ENCODE measurements at regions not wholly inside any gene's neighbourhood (a gene's known extent, or its start where the extent isn't known, plus 50 kb on each side); places are given as distances from the start of the nearest gene placed in this dataset.

DNA sequence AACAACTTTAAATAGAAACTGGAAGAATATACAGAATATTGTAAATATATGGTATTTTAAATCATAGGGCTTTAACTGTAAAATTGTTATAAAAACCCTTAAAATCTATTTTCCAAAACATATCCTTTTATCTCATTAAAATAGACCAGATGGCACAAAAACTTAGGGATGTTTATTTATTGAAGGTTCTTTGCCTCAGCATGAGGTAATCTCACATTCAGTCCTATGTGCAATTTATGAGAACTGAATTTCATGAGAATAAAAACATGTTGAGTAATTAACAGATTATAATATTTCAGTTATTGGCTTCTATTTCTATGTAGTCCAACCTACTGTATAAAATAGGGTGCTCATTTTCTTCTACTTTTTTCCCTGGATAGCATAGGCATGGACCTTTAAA lies 329.2 kb upstream of the PRR16 start:
- intact Hi-C loops (cut with DNase I) = no loop called here

GRCh38 chr5:120137582-120137981 lies 326.5 kb upstream of the PRR16 start:
- H3K4me1 ChIP-seq = no peaks in the 10 kb centered on the region
- no peak for DNase-seq
- TF ChIP-seq, protein P1, sequence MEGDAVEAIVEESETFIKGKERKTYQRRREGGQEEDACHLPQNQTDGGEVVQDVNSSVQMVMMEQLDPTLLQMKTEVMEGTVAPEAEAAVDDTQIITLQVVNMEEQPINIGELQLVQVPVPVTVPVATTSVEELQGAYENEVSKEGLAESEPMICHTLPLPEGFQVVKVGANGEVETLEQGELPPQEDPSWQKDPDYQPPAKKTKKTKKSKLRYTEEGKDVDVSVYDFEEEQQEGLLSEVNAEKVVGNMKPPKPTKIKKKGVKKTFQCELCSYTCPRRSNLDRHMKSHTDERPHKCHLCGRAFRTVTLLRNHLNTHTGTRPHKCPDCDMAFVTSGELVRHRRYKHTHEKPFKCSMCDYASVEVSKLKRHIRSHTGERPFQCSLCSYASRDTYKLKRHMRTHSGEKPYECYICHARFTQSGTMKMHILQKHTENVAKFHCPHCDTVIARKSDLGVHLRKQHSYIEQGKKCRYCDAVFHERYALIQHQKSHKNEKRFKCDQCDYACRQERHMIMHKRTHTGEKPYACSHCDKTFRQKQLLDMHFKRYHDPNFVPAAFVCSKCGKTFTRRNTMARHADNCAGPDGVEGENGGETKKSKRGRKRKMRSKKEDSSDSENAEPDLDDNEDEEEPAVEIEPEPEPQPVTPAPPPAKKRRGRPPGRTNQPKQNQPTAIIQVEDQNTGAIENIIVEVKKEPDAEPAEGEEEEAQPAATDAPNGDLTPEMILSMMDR (IDR thresholded peaks at IDR 0.05) = no peak
- no peak for TF ChIP-seq EP300 (IDR thresholded peaks at IDR 0.05)
- TF ChIP-seq POLR2A (IDR thresholded peaks at IDR 0.05) = no peak
- TF ChIP-seq POLR2AphosphoS5 (IDR thresholded peaks at IDR 0.05) = no peak
- H3K27me3 ChIP-seq = no peaks in the 10 kb centered on the region
- no peaks in the 10 kb centered on the region for H3K36me3 ChIP-seq
- no peak overlapping the region for H3K27ac ChIP-seq
- H3K4me3 ChIP-seq = no peak overlapping the region
- intact Hi-C loops (cut with DNase I) = no loop called here
- H3K9me3 ChIP-seq = no peaks in the 10 kb centered on the region
- WGBS, 2 donors = 79 to 87% methylated on average over 2 of the region's 2 CpGs

More for the DNA sequence above, 329.2 kb upstream of the PRR16 start:
- Histone ChIP-seq H3K36me3 (no peaks in the 10 kb centered on the region), H3K27me3 (no peaks in the 10 kb centered on the region), H3K27ac (no peak overlapping the region), H3K4me1 (no peaks in the 10 kb centered on the region), H3K9me3 (no peaks in the 10 kb centered on the region), H3K4me3 (no peak overlapping the region)
- DNase-seq = no peak
- TF ChIP-seq POLR2A (IDR thresholded peaks at IDR 0.05) = no peak
- TF ChIP-seq, protein P1 (IDR thresholded peaks at IDR 0.05) = no peak
- no peak for TF ChIP-seq EP300 (IDR thresholded peaks at IDR 0.05)
- no peak for TF ChIP-seq POLR2AphosphoS5 (IDR thresholded peaks at IDR 0.05)

- H3K27ac ChIP-seq = peak overlapping the region; percentile 12 to 55 (median 46)
- H3K27me3 ChIP-seq = no peaks in the 10 kb centered on the region
- no peaks in the 10 kb centered on the region for H3K36me3 ChIP-seq
- no peaks in the 10 kb centered on the region for H3K9me3 ChIP-seq
- no peak overlapping the region for H3K4me3 ChIP-seq
- WGBS, 2 donors = 55 to 58% methylated on average over 2 of the region's 2 CpGs
- DNase-seq = no peak
- intact Hi-C loops (cut with DNase I) = no loop called here
- TF ChIP-seq POLR2AphosphoS5 (IDR thresholded peaks at IDR 0.05) (peak; percentile 72 to 88 (median 83)), EP300 (IDR thresholded peaks at IDR 0.05) (peak in 3 of 4 donors; percentile 33 to 79 (median 78))
- TF ChIP-seq, protein P1 (IDR thresholded peaks at IDR 0.05) = no peak
- H3K4me1 ChIP-seq = no peaks in the 10 kb centered on the region
Measured at GRCh38 chr5:120139039-120139438, 325.1 kb upstream of the PRR16 start.

- H3K27ac ChIP-seq = peak overlapping the region in 3 of 4 donors; percentile 42 to 55 (median 51)
- intact Hi-C loops (cut with DNase I) = no loop called here
- no peak overlapping the region for H3K4me3 ChIP-seq
- no peaks in the 10 kb centered on the region for H3K36me3 ChIP-seq
- peaks cover 0 to 4% (median 0%) of the 10 kb centered on the region in 4 donors for H3K9me3 ChIP-seq
- no peaks in the 10 kb centered on the region for H3K27me3 ChIP-seq
- DNase-seq = no peak
- no peaks in the 10 kb centered on the region for H3K4me1 ChIP-seq
- 42 to 76% methylated on average over 1 of the region's 1 CpG for WGBS, 2 donors
- TF ChIP-seq EP300 (IDR thresholded peaks at IDR 0.05) = no peak
Measured at GRCh38 chr5:120140501-120140900, 323.6 kb upstream of the PRR16 start.

GRCh38 chr5:120141076-120141475 lies 323.0 kb upstream of the PRR16 start:
- no peak for TF ChIP-seq POLR2AphosphoS5 (IDR thresholded peaks at IDR 0.05)
- TF ChIP-seq POLR2A (IDR thresholded peaks at IDR 0.05) = no peak
- TF ChIP-seq, protein P1 (IDR thresholded peaks at IDR 0.05) = no peak
- TF ChIP-seq EP300 (IDR thresholded peaks at IDR 0.05) = no peak
- no peak overlapping the region for H3K4me3 ChIP-seq
- no peak overlapping the region for H3K27ac ChIP-seq
- intact Hi-C loops (cut with DNase I) = no loop called here
- no peaks in the 10 kb centered on the region for H3K36me3 ChIP-seq
- H3K4me1 ChIP-seq = no peaks in the 10 kb centered on the region
- 44 to 48% methylated on average over 2 of the region's 2 CpGs for whole genome bisulfite sequencing, 2 donors
- no peaks in the 10 kb centered on the region for H3K27me3 ChIP-seq
- no peak for DNase-seq
- H3K9me3 ChIP-seq = peaks cover 0 to 4% (median 0%) of the 10 kb centered on the region in 4 donors

All from sigmoid colon (tissue), 6 donors.